DOHH2 (cell line): ENCODE measurements at regions not wholly inside any gene's neighbourhood (a gene's known extent, or its start where the extent isn't known, plus 50 kb on each side); places are given as distances from the start of the nearest gene placed in this dataset.

Source experiments
- H3F3A ChIP-seq: fragments of 200-600 bp; sonication (generic), shearing (Covaris generic); 2 replicates; pipeline ENCODE4 v1.6.0; 2016; ENCODE audit warnings: antibody characterized with exemption, mild to moderate bottlenecking; ENCODE audit not compliant: control insufficient read depth, insufficient read depth
- H3K27ac ChIP-seq: fragments of 200-600 bp; sonication (generic); 2 replicates; pipeline ENCODE4 v1.5.1; 2014; ENCODE audit warnings: low read depth, mild to moderate bottlenecking, low read length, moderate library complexity
- H3K27me3 ChIP-seq: fragments of 200-600 bp; sonication (generic); 2 replicates; pipeline ENCODE4 v1.6.1; 2014; ENCODE audit warnings: mild to moderate bottlenecking, low read length, mixed read lengths; ENCODE audit not compliant: control insufficient read depth
- H3K36me3 ChIP-seq: fragments of 200-600 bp; sonication (generic); 2 replicates; pipeline ENCODE4 v1.6.1; 2014; ENCODE audit warnings: mild to moderate bottlenecking, low read length, moderate library complexity, mixed read lengths; ENCODE audit not compliant: control insufficient read depth
- H3K4me1 ChIP-seq: fragments of 200-600 bp; sonication (generic); 2 replicates; pipeline ENCODE4 v1.6.1; 2014; ENCODE audit warnings: mild to moderate bottlenecking, low read length, mixed read lengths; ENCODE audit not compliant: control insufficient read depth
- H3K4me2 ChIP-seq: fragments of 200-600 bp; sonication (generic); 2 replicates; pipeline ENCODE4 v1.6.0; 2014; ENCODE audit warnings: mild to moderate bottlenecking, low read length, moderate library complexity
- H3K4me3 ChIP-seq: fragments of 200-600 bp; sonication (generic); 2 replicates; pipeline ENCODE4 v1.5.1; 2014; ENCODE audit warnings: mild to moderate bottlenecking, low read length, mixed read lengths
- H3K79me2 ChIP-seq: fragments of 200-600 bp; sonication (generic); 2 replicates; pipeline ENCODE4 v1.6.1; 2014; ENCODE audit warnings: mild to moderate bottlenecking, low read length, mixed read lengths; ENCODE audit not compliant: control insufficient read depth
- H3K9me2 ChIP-seq: fragments of 200-600 bp; sonication (generic); replicated peaks from 2 replicates; pipeline ENCODE4 v1.6.1; 2014; ENCODE audit warnings: mild to moderate bottlenecking, low read length, mixed read lengths; ENCODE audit not compliant: control insufficient read depth
- H3K9me3 ChIP-seq: fragments of 200-600 bp; sonication (generic); 2 replicates; pipeline ENCODE4 v1.6.1; 2014; ENCODE audit warnings: antibody characterized with exemption, low read length, mixed read lengths; ENCODE audit not compliant: control insufficient read depth, insufficient read depth
- H4K20me1 ChIP-seq: fragments of 200-600 bp; sonication (generic); 2 replicates; pipeline ENCODE4 v1.6.0; 2014; ENCODE audit warnings: low read depth, mild to moderate bottlenecking, antibody characterized with exemption, low read length, moderate library complexity; ENCODE audit not compliant: control insufficient read depth, insufficient read depth
- EZH2phosphoT487 ChIP-seq: fragments of 200-600 bp; sonication (generic); IDR thresholded peaks from 2 replicates; pipeline ENCODE4 v1.6.1; 2017; ENCODE audit warnings: borderline replicate concordance, mild to moderate bottlenecking, antibody characterized with exemption, low read length, moderate library complexity, mixed read lengths
- TF ChIP-seq, protein P1 (sequence below): fragments of 200-600 bp; sonication (generic); IDR thresholded peaks from one replicate; pipeline ENCODE4 v1.5.1; 2014; ENCODE audit warnings: antibody characterized with exemption, mild to moderate bottlenecking, low read depth, low read length; ENCODE audit not compliant: poor library complexity, severe bottlenecking

DNA sequence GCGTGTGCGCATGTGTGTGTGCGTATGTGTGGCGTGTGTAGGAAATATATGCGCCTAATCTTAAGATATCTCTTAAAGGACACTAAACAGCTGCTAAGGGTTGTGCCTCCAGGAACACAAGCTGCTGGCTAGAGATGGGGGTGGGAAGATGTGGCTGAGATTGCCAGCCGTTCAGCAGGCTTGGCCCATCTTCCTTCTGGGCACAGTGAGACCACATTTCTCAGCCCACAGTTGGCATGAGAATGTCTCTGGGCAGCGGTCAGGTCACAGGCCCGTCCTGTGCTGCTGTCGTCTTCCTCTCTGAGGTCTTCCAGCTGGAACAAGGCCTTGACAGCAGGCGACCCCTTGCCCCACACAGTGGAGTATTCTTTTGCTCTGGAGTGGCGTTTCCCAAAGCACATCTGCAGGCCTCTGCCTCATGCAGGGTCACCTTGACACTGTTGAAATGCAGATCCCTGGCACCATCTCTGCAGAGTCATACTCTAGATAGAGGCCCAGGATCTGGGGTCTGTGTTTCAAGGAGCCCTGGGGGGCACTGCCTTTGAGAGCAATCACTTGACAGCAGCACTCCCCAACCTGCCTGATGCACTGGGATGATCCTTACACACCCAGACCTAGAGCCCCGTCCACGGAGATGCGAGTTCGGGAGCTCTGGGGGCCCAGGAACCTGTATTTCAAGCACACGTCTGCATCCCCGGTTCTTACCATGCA is 335.5 kb upstream of the SFSWAP start:
- H3K4me3 ChIP-seq: no peak overlapping the region
- H3K4me1 ChIP-seq: no peaks in the 10 kb centered on the region
- no peaks in the 10 kb centered on the region for H3K9me2 ChIP-seq
- H3K9me3 ChIP-seq: no peaks in the 10 kb centered on the region
- H3K4me2 ChIP-seq: no peak overlapping the region
- no peaks in the 10 kb centered on the region for H4K20me1 ChIP-seq
- no peaks in the 10 kb centered on the region for H3F3A ChIP-seq
- no peak for TF ChIP-seq EZH2phosphoT487
- TF ChIP-seq, protein P1, sequence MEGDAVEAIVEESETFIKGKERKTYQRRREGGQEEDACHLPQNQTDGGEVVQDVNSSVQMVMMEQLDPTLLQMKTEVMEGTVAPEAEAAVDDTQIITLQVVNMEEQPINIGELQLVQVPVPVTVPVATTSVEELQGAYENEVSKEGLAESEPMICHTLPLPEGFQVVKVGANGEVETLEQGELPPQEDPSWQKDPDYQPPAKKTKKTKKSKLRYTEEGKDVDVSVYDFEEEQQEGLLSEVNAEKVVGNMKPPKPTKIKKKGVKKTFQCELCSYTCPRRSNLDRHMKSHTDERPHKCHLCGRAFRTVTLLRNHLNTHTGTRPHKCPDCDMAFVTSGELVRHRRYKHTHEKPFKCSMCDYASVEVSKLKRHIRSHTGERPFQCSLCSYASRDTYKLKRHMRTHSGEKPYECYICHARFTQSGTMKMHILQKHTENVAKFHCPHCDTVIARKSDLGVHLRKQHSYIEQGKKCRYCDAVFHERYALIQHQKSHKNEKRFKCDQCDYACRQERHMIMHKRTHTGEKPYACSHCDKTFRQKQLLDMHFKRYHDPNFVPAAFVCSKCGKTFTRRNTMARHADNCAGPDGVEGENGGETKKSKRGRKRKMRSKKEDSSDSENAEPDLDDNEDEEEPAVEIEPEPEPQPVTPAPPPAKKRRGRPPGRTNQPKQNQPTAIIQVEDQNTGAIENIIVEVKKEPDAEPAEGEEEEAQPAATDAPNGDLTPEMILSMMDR: no peak
- H3K79me2 ChIP-seq: no peaks in the 10 kb centered on the region
- no peak overlapping the region for H3K27ac ChIP-seq
- H3K36me3 ChIP-seq: no peaks in the 10 kb centered on the region
- H3K27me3 ChIP-seq: no peaks in the 10 kb centered on the region

DNA sequence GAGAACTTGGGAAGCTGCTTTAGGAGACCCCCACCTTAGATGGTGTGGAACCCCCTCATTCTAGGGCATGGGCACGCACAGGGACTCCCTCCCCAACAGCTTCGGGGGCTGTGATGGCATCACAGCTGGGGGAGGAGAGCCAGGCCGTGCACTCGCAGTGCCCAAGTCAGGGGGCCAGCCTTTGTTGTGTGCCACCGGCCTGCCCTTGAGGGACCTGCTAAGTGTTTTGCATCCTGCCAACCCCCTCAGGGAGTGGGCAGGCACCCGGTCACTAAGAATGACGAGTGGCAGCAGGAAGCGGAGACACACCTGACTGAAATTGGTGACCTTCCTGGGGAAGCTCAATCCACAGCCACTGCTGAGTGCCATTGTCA is 334.9 kb upstream of the SFSWAP start:
- Histone ChIP-seq H3K79me2 (no peaks in the 10 kb centered on the region), H3K27ac (no peak overlapping the region), H3K4me1 (no peaks in the 10 kb centered on the region), H3K9me2 (no peaks in the 10 kb centered on the region), H3K36me3 (no peaks in the 10 kb centered on the region), H4K20me1 (no peaks in the 10 kb centered on the region), H3K4me3 (no peak overlapping the region), H3F3A (no peaks in the 10 kb centered on the region), H3K27me3 (no peaks in the 10 kb centered on the region), H3K4me2 (no peak overlapping the region), H3K9me3 (no peaks in the 10 kb centered on the region)
- TF ChIP-seq EZH2phosphoT487: no peak
- TF ChIP-seq, protein P1: no peak

DNA sequence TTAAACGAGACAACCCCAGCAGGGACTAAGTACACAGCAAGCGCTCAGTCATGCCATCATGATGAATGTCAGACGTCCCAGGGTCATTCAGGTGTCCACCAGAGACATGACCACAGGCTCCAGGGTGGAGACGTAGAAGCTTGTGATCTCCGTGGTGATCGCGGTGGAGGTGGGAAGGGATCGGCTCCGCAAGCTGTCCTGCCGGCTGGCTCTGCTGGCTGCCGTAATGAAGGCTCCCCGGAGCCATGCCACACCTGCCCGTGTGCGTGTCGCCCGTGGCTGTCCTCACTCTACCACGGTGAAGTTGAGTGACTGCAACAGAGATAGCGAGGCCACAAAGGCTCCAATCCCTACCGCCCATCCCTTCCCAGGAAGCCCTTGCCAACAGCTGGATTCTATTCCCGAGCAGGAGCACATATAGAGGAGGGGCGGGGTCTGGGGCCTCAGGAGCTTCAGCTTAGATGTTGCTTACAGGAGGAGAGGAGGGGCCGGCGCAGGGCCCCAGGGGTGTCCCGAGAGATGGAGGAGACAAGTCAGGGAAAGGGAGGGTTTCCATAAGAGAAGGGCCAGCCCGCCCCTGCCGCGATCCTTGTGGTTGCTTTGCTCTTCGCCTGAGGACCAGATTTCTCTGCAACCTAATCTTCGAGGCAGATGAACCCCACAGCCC is 332.6 kb upstream of the SFSWAP start:
- Histone ChIP-seq H3K36me3 (no peaks in the 10 kb centered on the region), H3F3A (no peaks in the 10 kb centered on the region), H3K27me3 (no peaks in the 10 kb centered on the region), H3K4me2 (no peak overlapping the region), H3K9me2 (no peaks in the 10 kb centered on the region), H3K9me3 (no peaks in the 10 kb centered on the region), H3K79me2 (no peaks in the 10 kb centered on the region), H3K4me3 (no peak overlapping the region), H4K20me1 (no peaks in the 10 kb centered on the region), H3K4me1 (no peaks in the 10 kb centered on the region), H3K27ac (no peak overlapping the region)
- TF ChIP-seq, protein P1: no peak
- no peak for TF ChIP-seq EZH2phosphoT487
